GM21381 (cell line): ENCODE measurements at regions not wholly inside any gene's neighbourhood (a gene's known extent, or its start where the extent isn't known, plus 50 kb on each side); places are given as distances from the start of the nearest gene placed in this dataset.

Source experiments
- ATAC-seq: cut with Tn5 transposase; IDR thresholded peaks from one replicate; pipeline ENCODE4 v1.9.1; 2021; ENCODE audit warnings: mild to moderate bottlenecking, moderate library complexity; ENCODE audit not compliant: unreplicated experiment

DNA sequence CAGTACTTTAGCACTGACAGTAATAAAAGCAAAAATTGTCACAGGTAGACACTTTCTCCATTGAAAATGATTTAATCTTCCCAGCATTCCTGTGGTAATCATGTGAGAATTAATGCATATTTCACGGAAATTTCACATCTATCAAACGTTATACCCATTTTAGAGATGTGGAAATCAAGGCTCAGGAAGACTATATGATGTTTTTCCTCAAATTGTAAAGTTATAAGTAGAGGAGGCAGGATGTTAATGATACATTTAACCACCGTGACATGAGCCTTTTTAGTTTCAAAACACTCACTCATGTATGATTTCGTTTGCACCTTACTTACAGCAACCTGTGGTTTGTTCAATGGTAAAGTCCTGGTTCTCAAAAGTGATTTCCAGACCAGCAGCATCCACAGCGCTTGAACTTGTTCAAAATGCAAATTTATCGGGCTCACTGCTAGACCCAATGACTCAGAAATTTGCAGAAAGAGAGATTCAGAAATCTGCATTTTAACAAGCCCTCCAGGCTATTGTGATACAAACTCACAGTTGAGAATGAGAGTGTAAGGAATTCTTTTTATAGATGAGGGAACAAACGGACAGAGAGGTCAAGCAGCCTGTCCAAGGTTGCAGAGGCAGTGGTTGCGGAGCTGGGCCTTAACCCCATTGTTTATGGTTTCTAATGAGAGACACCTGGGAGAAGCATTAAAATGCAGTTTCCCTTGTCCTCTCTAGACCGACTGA lies 654.8 kb upstream of the TBX3 start:
- no peak for ATAC-seq

DNA sequence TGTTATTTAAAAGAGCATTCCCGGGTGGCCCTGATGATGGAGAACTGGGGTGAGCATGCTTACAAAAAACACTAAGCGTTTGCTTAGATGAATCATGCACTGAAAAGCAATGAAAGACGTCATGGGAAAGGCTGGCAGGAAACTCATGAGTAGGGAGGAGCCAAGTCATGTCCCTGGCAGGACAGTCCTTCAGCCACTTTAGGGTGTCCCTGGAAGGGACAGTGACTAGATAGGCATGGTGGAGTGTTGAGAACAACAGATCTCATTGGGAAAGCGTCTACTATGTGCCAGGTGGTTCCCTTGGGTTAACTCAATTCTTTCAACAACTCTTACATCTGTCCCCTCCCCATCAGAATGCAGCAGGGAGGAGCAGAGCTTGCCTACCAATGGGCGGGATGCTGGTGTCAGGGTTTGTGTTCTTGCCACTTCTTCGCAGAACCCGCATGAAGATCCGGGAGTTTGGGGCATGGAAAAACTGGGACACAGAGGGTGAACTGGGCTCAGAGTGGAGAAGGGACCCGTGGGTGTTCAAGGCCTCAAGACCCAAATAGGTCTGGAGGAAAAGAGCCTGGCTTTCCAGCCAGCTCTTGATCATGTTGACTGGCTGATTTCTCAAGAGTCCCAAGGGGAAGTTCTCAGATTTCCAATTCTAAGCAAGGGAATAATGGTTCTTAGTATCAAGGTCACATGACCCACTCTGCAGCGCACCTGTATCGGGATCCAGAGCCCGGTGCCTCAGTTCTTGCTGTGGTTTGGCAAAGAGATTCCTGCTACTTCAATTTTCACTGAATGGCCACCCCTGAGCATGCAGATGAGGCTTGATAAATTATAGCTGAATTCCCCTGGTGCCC lies 653.9 kb upstream of the TBX3 start:
- no peak for ATAC-seq

DNA sequence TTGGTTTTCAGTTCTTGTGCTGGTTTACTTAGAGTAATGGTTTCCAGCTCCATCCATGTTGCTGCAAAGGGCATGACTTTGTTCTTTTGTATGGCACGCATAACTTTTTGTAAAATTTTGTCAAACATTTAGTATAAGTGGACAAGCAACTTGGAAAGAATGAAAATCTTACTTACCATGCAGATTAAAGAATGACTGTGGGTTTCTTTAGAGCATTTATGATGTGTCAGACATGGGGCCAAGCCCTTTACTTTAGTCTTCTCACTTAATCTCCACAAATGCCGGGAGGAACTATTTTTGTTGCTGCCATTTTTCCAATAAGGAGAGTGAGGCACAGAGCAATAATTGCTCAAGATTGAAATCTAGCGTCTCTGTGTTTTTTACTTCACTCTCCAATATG lies 652.5 kb upstream of the TBX3 start:
- ATAC-seq = no peak

DNA sequence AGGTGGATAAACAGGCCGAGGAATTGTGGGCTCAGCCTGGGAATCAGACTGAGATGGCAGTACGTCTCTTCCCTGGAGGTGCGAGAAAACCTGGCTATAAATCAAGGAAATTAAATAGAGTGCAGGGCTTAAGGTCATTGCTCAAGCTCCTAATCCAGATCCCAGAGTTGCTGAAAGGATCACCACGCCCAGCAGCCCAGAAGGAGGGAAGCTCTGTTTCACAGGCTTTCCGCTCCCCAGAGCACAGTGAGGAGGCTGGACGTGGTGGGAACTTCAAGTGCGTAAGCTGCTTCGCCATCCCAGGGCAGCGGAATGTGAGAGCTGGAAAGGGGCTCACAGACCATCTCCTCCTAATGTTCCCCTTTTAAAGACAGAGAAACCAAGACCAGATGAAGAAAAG lies 651.6 kb upstream of the TBX3 start:
- no peak for ATAC-seq

DNA sequence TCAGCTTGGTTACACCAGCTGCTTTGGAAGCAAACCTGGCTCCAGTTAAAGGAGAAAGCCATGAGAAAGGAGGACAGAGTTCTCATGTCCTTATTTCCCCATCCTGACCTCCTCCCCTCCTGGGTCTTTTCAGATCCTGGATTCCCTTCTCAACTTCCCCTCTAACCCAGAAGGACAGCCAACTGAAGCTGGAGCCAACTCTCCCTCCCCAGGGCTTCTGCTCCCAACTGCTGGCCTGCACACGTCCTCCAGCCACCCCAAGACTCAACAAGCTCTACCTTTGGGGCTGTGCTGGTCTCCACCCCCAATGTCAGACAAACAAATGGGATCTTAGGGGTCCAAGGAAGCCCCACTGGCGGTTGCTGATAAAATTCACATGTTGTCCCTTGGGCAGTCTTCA lies 651.1 kb upstream of the TBX3 start:
- no peak for ATAC-seq

GRCh38 chr12:115332945-115333344 lies 649.0 kb upstream of the TBX3 start:
- no peak for ATAC-seq

DNA sequence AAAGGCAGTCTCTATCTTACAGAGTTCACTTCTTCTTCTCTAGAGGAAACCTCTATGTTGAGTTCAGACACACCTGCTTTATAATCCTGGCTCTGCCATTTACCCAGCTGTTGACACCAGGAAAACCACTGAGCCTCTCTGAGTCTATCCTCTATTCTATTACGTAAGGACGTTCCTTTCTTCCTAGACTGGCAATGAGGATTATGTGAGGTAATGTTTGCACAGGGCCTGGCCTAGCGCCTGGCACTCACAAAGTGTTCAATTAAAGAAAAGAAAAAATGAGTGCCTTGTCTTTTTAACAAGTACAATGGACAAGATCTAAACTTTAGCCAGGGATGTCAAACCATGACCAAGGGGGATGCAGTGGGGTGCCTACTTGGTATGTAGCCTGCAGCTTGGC lies 641.9 kb upstream of the TBX3 start:
- ATAC-seq = no peak

DNA sequence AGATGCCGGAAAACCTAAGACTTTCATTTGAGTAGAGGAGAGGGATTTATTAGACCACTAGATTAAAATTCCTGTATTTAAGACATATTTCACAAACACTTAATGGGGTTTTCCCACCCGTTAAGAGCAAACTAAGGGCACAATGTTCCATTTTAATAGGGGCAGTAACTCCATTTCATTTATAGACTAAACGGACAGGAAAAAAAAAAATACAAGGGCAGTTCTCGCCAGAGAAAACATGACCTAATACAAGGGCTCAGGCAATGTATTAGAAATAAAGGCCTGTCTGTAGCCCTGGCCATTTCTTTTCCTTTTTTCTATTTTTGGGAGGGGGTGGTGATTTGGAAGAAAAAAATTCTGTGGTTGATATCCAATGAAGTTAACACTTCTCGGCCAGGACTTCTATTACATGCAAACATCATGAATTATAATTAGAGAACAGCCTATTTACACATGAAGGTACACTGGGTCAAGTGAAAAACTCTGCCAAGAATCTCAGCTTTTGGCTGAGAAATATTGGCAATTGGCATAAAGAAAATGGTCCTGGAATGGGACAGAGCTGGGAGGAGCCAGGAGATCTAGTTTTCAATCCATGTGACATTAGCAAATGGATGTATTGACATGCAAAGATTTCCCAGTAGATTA lies 641.1 kb upstream of the TBX3 start:
- ATAC-seq = no peak

GRCh38 chr12:115323223-115323905 lies 639.4 kb upstream of the TBX3 start:
- ATAC-seq = no peak

- ATAC-seq = no peak
Observed at GRCh38 chr12:115322275-115322674, 638.3 kb upstream of the TBX3 start.

GRCh38 chr12:115320967-115321366 lies 637.0 kb upstream of the TBX3 start:
- ATAC-seq = no peak

DNA sequence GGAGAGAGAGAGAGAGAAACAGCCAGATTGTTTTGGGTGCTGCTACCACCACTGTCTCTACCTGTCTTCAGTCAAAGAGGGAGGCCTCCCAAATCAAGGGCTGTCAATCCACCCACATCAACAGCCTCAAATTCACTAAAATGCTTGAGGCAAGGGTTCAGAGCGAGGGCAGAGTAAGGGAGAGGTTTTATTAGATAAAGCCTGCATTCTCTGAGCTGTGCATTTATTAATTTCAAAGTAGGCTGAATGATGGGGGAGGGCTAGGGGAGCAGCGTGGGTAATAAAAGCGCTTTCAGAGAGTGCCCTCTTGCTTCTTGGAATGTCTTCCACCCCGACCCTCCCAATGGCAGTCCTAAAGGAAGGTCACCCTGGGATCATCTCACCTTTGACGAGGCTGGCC lies 636.5 kb upstream of the TBX3 start:
- no peak for ATAC-seq

DNA sequence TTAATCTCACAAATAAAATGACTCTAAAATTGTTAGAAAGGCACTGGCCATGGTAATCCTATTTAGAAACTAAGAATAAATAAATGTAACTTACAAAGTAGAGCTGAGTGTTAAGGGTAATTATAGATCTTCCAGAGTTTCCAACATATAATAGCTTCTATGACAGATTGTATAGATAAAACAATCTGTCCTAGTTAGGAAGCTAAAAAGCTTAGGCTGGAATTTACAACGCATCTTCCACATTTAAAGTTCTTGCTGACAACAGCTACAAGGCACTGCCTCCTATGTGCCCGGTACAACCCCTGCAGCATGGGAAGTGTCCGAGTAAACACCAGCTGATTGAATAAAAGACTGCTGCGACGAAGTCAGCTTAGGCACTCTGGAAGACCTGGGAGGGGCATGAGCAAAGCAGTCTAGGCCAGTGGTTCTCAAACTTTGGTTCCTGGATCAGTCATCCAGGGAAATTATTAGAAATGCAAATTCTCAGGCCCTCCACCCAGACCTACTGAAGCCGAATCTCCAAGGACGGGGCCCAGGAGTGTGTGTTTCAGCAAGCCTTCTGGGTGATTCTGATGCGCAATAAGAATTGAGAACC lies 635.6 kb upstream of the TBX3 start:
- ATAC-seq = no peak

- no peak for ATAC-seq
Observed at GRCh38 chr12:115313929-115314328, 630.0 kb upstream of the TBX3 start.

GRCh38 chr12:115312901-115313300 lies 628.9 kb upstream of the TBX3 start:
- ATAC-seq = no peak

DNA sequence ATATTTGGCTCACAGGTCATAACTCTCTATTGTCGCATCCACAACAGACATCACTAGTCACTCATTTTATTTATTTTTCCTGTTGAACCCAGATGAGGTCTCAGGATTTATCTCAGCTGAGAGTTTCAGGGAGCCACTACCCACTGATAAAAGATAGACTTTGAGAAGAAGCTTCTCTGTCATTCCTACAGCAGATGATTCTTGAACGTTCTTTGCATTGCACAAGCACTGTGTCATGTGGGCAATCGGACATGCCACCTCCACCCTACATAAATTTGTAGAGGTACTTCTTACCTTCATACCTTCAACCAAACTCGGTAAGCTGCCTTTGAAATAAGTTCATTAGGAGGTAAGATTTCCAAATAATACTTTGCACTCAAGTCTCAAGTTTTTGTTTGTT lies 627.9 kb upstream of the TBX3 start:
- ATAC-seq = no peak

DNA sequence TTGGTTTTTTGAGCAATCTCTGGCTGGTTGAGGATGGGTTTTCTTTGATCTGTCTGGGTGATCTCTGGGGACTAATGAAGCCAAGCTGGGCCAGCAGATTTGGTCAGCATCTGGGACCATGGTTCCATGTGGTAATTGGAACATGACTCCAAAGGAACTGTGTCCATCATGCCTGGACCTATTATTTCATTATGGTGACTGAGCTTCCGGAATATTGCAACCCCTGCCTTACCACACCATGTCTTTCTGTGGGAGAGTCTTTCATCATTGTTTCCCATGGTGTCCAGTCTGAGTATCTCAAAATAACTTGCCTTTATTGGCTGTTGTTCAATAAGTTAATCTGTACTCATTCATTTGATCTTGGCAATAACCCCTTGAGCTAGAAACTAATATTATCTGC lies 624.9 kb upstream of the TBX3 start:
- no peak for ATAC-seq

GRCh38 chr12:115306380-115306779 lies 622.4 kb upstream of the TBX3 start:
- no peak for ATAC-seq

GRCh38 chr12:115305867-115306266 lies 621.9 kb upstream of the TBX3 start:
- no peak for ATAC-seq

- ATAC-seq = no peak
Observed at GRCh38 chr12:115305275-115305674, 621.3 kb upstream of the TBX3 start.

DNA sequence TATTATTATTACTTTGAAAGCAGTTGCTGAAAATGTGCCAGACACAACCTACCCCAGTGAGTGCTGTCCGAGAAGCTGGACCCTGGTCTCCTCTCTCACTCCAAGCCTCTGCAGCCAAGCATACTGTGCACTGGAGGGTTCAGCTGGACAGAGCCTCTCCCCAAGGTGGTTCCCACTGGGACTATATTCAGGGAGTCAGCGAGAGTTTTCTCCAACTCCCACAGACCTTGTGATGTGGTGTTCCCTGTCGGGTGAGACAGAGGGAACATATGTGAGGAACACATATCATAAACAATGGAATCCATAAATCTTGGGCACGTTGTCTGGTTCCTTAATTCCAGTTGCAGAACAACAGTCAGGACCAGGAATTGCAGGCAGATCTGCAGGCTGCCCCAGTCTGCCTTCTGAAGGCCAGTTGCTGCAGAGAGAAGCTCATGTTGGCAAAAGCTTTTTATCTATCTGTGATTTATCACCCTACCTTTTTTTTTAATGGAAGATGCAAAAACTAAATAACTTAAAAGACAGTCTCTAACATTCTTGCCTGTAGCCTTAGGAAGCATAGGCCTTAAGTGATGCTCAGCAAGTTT lies 619.8 kb upstream of the TBX3 start:
- no peak for ATAC-seq
